Pancreas (tissue), 10 donors: ENCODE measurements at regions not wholly inside any gene's neighbourhood (a gene's known extent, or its start where the extent isn't known, plus 50 kb on each side); places are given as distances from the start of the nearest gene placed in this dataset.
A peak's percentile ranks its signal among the peaks of the same experiment; 100 is the strongest.
"Not testable (repeated sequence)": the region's sequence is repeated elsewhere in the genome, so short reads cannot be mapped to it uniquely, and the experiment has no call there.

Experiments used
- ATAC-seq, 4 donors: fragments of 200-7000 bp; cut with Tn5 transposase; one replicate each; pipeline versions ENCODE4 v1.8.0 to v1.9.1; 2020; ENCODE audit warnings: mild to moderate bottlenecking in 4 of 4, moderate library complexity in 4 of 4
- DNase-seq, 6 donors: peaks; one replicate each; pipeline ENCODE4 v3.0.0-alpha.2; 2020
- FAIRE-seq: peaks from 2 replicates; lab custom pipeline; 2012; peaks lifted over from hg19 to GRCh38; lab: Jason Lieb, UNC
- H3K27ac ChIP-seq, 4 donors: fragments of 200-600 bp; sonication (generic); 1 replicate in 3 of 4; 2 replicates in 1 of 4; pipeline versions ENCODE4 v1.5.0 to v1.8.0; 2020
- H3K27me3 ChIP-seq, 4 donors: fragments of 200-600 bp; one replicate each; pipeline ENCODE4 v1.8.0; 2021
- H3K36me3 ChIP-seq, 3 donors: fragments of 200-600 bp; sonication (generic) in 1 of 3; one replicate each; pipeline versions ENCODE4 v1.5.0 to v1.8.0; 2020 to 2021
- H3K4me1 ChIP-seq, 3 donors: fragments of 200-600 bp; one replicate each; pipeline ENCODE4 v1.8.0; 2021
- H3K4me3 ChIP-seq, 4 donors: fragments of 200-600 bp; sonication (generic) in 2 of 4; one replicate each; pipeline versions ENCODE4 v1.5.0 to v1.8.0; 2020 to 2021
- H3K9me3 ChIP-seq, 4 donors: fragments of 200-600 bp; one replicate each; pipeline ENCODE4 v1.8.0; 2021
- WGBS, 2 donors: extraction: QIAGEN DNeasy Blood & Tissue Kit; methylation state at CpG; one replicate each; pipeline ENCODE4 v1.1.7; 2013; 5-methylcytosine and 5-hydroxymethylcytosine counted together
- intact Hi-C, 3 donors: fragments of 100-400 bp; cut with DNase I; formaldehyde crosslinking; loops; one replicate each; pipeline versions ENCODE4 v1.11.1 to v1.14.2; 2022
- TF ChIP-seq, protein P1 (sequence below), 4 donors: fragments of 200-600 bp; sonication (generic) in 3 of 4; IDR thresholded peaks; one replicate each; pipeline versions ENCODE4 v1.5.0 to v1.8.0; 2021; ENCODE audit warnings: antibody characterized with exemption in 4 of 4
- donor health status: healthy with polysubstance abuse.
- donor health status: DM: no; HTN: no; CAD: no; lungs with moderate emphysema.
- donor health status: DM: no; HTN: no; CAD: no.
- donor health status: control.
- donor health status: control.
- donor health status: Bipolar disorder and iron deficiency.
- donor health status: DM: yes; HTN: yes; CAD: no.
- donor health status: DM: no; HTN: no; CAD: no.
- donor health status: DM: no; HTN: no; CAD: no.
- donor health status: DM: yes; HTN: yes; CAD: no.

DNA sequence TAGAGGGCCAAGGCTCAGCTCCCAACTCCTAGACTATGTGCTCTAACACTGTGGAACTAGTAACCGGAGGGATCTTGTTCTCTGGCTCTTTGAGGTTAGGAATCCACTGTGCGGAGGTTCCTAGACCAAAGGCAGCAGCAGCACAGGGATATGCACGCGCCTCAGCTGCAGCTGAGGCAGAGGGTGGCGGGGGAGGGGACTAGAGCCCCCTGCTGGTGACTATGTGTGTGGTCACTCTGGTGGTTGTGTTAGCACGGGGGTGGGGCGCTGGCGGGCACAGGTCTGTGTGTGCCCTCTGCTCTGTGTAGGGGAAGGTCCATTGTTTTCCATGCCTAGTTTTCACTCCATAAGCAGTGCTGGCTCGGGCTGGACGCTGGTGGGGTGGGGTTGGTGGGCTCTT, 458.0 kb upstream of the IZUMO3 start:
- TF ChIP-seq, protein P1, sequence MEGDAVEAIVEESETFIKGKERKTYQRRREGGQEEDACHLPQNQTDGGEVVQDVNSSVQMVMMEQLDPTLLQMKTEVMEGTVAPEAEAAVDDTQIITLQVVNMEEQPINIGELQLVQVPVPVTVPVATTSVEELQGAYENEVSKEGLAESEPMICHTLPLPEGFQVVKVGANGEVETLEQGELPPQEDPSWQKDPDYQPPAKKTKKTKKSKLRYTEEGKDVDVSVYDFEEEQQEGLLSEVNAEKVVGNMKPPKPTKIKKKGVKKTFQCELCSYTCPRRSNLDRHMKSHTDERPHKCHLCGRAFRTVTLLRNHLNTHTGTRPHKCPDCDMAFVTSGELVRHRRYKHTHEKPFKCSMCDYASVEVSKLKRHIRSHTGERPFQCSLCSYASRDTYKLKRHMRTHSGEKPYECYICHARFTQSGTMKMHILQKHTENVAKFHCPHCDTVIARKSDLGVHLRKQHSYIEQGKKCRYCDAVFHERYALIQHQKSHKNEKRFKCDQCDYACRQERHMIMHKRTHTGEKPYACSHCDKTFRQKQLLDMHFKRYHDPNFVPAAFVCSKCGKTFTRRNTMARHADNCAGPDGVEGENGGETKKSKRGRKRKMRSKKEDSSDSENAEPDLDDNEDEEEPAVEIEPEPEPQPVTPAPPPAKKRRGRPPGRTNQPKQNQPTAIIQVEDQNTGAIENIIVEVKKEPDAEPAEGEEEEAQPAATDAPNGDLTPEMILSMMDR (IDR thresholded peaks at IDR 0.05) = no peak
- FAIRE-seq (no peak), DNase-seq (peak in 2 of 6 donors; percentile 19 to 45), ATAC-seq (no peak)
- H3K36me3 ChIP-seq = no peaks in the 10 kb centered on the region
- no peaks in the 10 kb centered on the region for H3K9me3 ChIP-seq
- H3K27ac ChIP-seq = no peak overlapping the region
- intact Hi-C loops = no loop called here
- no peak overlapping the region for H3K4me3 ChIP-seq
- WGBS, 2 donors = 38 to 55% methylated on average over 10 of the region's 10 CpGs
- H3K4me1 ChIP-seq = no peaks in the 10 kb centered on the region
- no peaks in the 10 kb centered on the region for H3K27me3 ChIP-seq

DNA sequence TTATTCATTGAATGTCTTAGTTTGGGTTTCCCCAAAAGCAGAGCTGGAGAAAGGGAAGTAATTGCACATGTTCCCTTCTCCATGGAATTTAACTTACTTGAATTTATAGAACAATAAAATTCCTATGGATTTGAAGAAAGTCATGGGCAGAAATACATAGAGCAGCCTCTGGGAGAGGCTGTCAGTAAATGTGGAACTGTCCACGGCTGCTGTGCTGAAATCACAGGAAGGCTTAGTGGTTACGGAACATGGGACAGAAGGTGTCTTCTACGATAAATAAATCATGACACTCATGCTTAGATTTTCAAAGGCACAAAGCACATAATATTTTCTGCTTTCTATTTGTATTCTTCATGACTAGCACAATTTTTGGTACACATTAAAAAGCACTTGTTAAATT, 440.6 kb upstream of the IZUMO3 start:
- intact Hi-C loops = no loop called here
- Histone ChIP-seq H3K27me3 (no peaks in the 10 kb centered on the region), H3K4me1 (no peaks in the 10 kb centered on the region), H3K4me3 (no peak overlapping the region), H3K9me3 (no peaks in the 10 kb centered on the region), H3K36me3 (no peaks in the 10 kb centered on the region), H3K27ac (no peak overlapping the region)
- TF ChIP-seq, protein P1 (IDR thresholded peaks at IDR 0.05) = no peak
- FAIRE-seq = no peak
- no peak for ATAC-seq
- DNase-seq = no peak
- whole genome bisulfite sequencing, 2 donors = 51 to 56% methylated on average over 3 of the region's 3 CpGs

DNA sequence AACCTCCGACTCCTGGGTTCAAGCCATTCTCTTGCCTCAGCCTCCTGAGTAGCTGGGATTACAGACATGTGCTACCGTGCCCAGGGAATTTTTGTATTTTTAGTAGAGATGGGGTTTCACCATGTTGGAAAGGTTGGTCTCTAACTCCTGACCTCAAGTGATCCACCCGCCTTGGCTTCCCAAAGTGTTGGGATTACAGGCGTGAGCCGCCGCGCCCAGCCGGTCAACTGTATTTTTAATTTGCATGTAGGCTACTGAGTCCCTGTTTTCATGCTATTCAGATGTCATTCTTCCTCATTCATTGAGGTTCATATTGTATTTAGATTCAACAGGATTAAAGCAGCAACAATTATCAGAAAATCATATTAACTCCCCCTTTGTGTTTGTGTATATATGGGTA, 425.1 kb upstream of the IZUMO3 start:
- FAIRE-seq, DNase-seq, H3K27me3 ChIP-seq, intact Hi-C loops, H3K36me3 ChIP-seq, ATAC-seq, H3K27ac ChIP-seq, H3K4me3 ChIP-seq, H3K9me3 ChIP-seq, H3K4me1 ChIP-seq: not testable (repeated sequence)
- WGBS, 2 donors = 80 to 94% methylated on average over 8 of the region's 8 CpGs

DNA sequence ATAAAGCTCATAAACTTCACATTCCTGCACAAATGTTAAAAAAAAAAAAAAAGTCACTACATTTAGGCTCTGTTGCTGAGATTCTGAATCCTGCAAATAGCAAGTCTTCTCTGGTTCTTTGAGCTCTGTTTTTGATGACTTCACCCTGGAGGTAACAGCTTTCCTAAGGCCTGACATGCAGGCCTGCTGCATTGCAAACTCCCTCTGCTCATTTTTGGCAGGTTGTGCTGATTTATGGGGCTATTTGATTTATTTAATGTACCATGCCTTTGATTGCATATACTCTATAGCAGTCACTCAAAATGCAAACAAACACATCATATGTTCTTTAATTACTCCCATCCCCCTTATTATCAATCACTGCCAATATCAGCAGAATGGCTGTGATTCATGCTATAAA, 416.1 kb upstream of the IZUMO3 start:
- TF ChIP-seq, protein P1 (IDR thresholded peaks at IDR 0.05) = no peak
- ATAC-seq = no peak
- Histone ChIP-seq H3K9me3 (no peaks in the 10 kb centered on the region), H3K4me1 (no peaks in the 10 kb centered on the region), H3K36me3 (no peaks in the 10 kb centered on the region), H3K27ac (no peak overlapping the region), H3K4me3 (no peak overlapping the region), H3K27me3 (no peaks in the 10 kb centered on the region)
- no peak for FAIRE-seq
- intact Hi-C loops = no loop called here
- no peak for DNase-seq

DNA sequence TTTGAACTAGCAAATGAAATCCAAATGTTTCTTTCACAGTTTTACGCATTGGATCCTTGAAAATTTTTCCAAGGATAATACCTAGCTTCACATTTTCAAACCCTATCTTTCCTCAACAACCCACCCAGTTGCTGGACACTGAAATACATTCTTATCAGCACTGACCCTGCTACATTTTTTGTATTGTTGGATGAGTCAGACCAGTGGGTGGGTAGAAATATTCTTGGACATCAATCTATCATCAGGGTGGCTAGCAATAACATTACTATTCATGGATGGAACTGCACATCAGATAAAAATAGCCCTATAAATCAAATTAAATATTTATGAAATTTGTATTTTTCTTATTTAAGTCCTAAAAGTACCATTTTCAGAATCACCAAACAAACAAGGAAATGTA, 407.4 kb upstream of the IZUMO3 start:
- TF ChIP-seq, protein P1 (IDR thresholded peaks at IDR 0.05) = no peak
- H3K36me3 ChIP-seq = no peaks in the 10 kb centered on the region
- intact Hi-C loops = no loop called here
- H3K27ac ChIP-seq = no peak overlapping the region
- FAIRE-seq (no peak), ATAC-seq (no peak), DNase-seq (no peak)
- H3K4me3 ChIP-seq = no peak overlapping the region
- 80 to 81% methylated on average over 1 of the region's 1 CpG for WGBS, 2 donors
- H3K9me3 ChIP-seq = no peaks in the 10 kb centered on the region
- H3K4me1 ChIP-seq = no peaks in the 10 kb centered on the region
- no peaks in the 10 kb centered on the region for H3K27me3 ChIP-seq
